H9 (cell line): ENCODE measurements at regions not wholly inside any gene's neighbourhood (a gene's known extent, or its start where the extent isn't known, plus 50 kb on each side); places are given as distances from the start of the nearest gene placed in this dataset.

Experiments used
- DNase-seq: peaks from one replicate; pipeline ENCODE4 v3.0.0-alpha.2; 2017
- H2AFZ ChIP-seq: one replicate; pipeline ENCODE4 v1.6.1; 2013; ENCODE audit warnings: mild to moderate bottlenecking, low read length, control low read depth, moderate library complexity
- H2AK5ac ChIP-seq: 2 replicates; pipeline ENCODE4 v1.6.1; 2013; ENCODE audit warnings: low read length, control low read depth, mixed read lengths; ENCODE audit not compliant: insufficient read length
- H2BK120ac ChIP-seq: one replicate; pipeline ENCODE4 v1.6.1; 2013; ENCODE audit warnings: low read depth, mild to moderate bottlenecking, low read length, control low read depth, inconsistent platforms; ENCODE audit not compliant: poor library complexity, severe bottlenecking
- H2BK12ac ChIP-seq: 2 replicates; pipeline ENCODE4 v1.6.1; 2013; ENCODE audit warnings: low read length, control low read depth, mixed read lengths, low read depth; ENCODE audit not compliant: insufficient read length
- H2BK15ac ChIP-seq: 2 replicates; pipeline ENCODE4 v1.6.1; 2013; ENCODE audit warnings: low read depth, low read length, control low read depth
- H2BK20ac ChIP-seq: one replicate; pipeline ENCODE4 v1.6.1; 2013; ENCODE audit warnings: low read depth, mild to moderate bottlenecking, low read length, control low read depth, inconsistent platforms; ENCODE audit not compliant: poor library complexity, severe bottlenecking
- H2BK5ac ChIP-seq: 2 replicates; pipeline ENCODE4 v1.6.1; 2013; ENCODE audit warnings: low read length, control low read depth, mixed read lengths; ENCODE audit not compliant: insufficient read length
- H3K14ac ChIP-seq: 2 replicates; pipeline ENCODE4 v1.6.1; 2013; ENCODE audit warnings: low read length, control low read depth; ENCODE audit not compliant: insufficient read depth
- H3K18ac ChIP-seq: 2 replicates; pipeline ENCODE4 v1.6.1; 2013; ENCODE audit warnings: low read depth, mild to moderate bottlenecking, mixed read lengths, low read length, control low read depth; ENCODE audit not compliant: insufficient read length
- H3K23ac ChIP-seq: 2 replicates; pipeline ENCODE4 v1.6.1; 2013; ENCODE audit warnings: low read length, control low read depth, mixed read lengths, low read depth; ENCODE audit not compliant: insufficient read length
- H3K23me2 ChIP-seq: 2 replicates; pipeline ENCODE4 v1.6.1; 2013; ENCODE audit warnings: low read depth, mild to moderate bottlenecking, mixed read lengths, low read length, control low read depth; ENCODE audit not compliant: insufficient read length, poor library complexity, severe bottlenecking
- H3K27ac ChIP-seq: 2 replicates; pipeline ENCODE4 v1.5.1; 2013; ENCODE audit warnings: low read length, control low read depth, mixed read lengths, low read depth; ENCODE audit not compliant: insufficient read length
- H3K27me3 ChIP-seq: 2 replicates; pipeline ENCODE4 v1.6.1; 2013; ENCODE audit warnings: low read length, control low read depth, inconsistent platforms; ENCODE audit not compliant: insufficient read depth
- H3K4ac ChIP-seq: 2 replicates; pipeline ENCODE4 v1.6.1; 2013; ENCODE audit warnings: low read depth, mild to moderate bottlenecking, control low read depth, inconsistent platforms, low read length, moderate library complexity
- H3K4me1 ChIP-seq: 2 replicates; pipeline ENCODE4 v1.6.1; 2013; ENCODE audit warnings: low read length, control low read depth, inconsistent platforms; ENCODE audit not compliant: insufficient read depth
- H3K4me2 ChIP-seq: 2 replicates; pipeline ENCODE4 v1.6.1; 2013; ENCODE audit warnings: low read length, control low read depth, mixed read lengths; ENCODE audit not compliant: insufficient read length, insufficient read depth
- H3K56ac ChIP-seq: 2 replicates; pipeline ENCODE4 v1.6.1; 2013; ENCODE audit warnings: low read depth, mild to moderate bottlenecking, mixed read lengths, low read length, control low read depth; ENCODE audit not compliant: insufficient read length
- H3K79me1 ChIP-seq: 2 replicates; pipeline ENCODE4 v1.6.1; 2013; ENCODE audit warnings: low read depth, mild to moderate bottlenecking, moderate library complexity, low read length, control low read depth, inconsistent platforms; ENCODE audit not compliant: insufficient read depth, poor library complexity, severe bottlenecking
- H3K79me2 ChIP-seq: 2 replicates; pipeline ENCODE4 v1.6.1; 2013; ENCODE audit warnings: low read length, control low read depth, inconsistent platforms; ENCODE audit not compliant: insufficient read depth
- H3K9ac ChIP-seq: 2 replicates; pipeline ENCODE4 v1.6.1; 2013; ENCODE audit warnings: low read length, control low read depth, mixed read lengths; ENCODE audit not compliant: insufficient read length; ENCODE audit errors: extremely low read depth
- H3K9me3 ChIP-seq: one replicate; pipeline ENCODE4 v1.6.1; 2013; ENCODE audit warnings: low read depth, low read length, inconsistent platforms; ENCODE audit not compliant: control insufficient read depth
- H3T11ph ChIP-seq: one replicate; pipeline ENCODE4 v1.6.1; 2013; ENCODE audit warnings: mild to moderate bottlenecking, low read length, control low read depth, inconsistent platforms
- H4K20me1 ChIP-seq: one replicate; pipeline ENCODE4 v1.6.1; 2013; ENCODE audit not compliant: control insufficient read depth, insufficient read length, insufficient read depth
- H4K5ac ChIP-seq: 2 replicates; pipeline ENCODE4 v1.6.1; 2013; ENCODE audit warnings: low read depth, mild to moderate bottlenecking, mixed read lengths, low read length, control low read depth; ENCODE audit not compliant: insufficient read length
- H4K8ac ChIP-seq: replicated peaks from 2 replicates; pipeline ENCODE4 v1.6.1; 2013; ENCODE audit warnings: low read length, control low read depth, mixed read lengths, low read depth; ENCODE audit not compliant: insufficient read length
- H4K91ac ChIP-seq: 2 replicates; pipeline ENCODE4 v1.6.1; 2013; ENCODE audit warnings: low read depth, mild to moderate bottlenecking, moderate library complexity, mixed read lengths, low read length, control low read depth; ENCODE audit not compliant: insufficient read length
- H3K27ac Mint-ChIP-seq, 3 experiments: 2 replicates in 2 of 3; 3 replicates in 1 of 3; pipeline ENCODE4 v1.8.0; 2020 to 2021; ENCODE audit warnings: mixed read lengths in 3 of 3, mild to moderate bottlenecking in 1 of 3, moderate library complexity in 1 of 3
- H3K27me3 Mint-ChIP-seq: 2 replicates; pipeline ENCODE4 v1.8.0; 2021; ENCODE audit warnings: low read depth, mild to moderate bottlenecking, moderate library complexity, mixed read lengths
- H3K36me3 Mint-ChIP-seq, 3 experiments: 2 replicates in 2 of 3; 3 replicates in 1 of 3; pipeline ENCODE4 v1.8.0; 2020 to 2021; ENCODE audit warnings: low read depth in 3 of 3, mixed read lengths in 3 of 3; ENCODE audit not compliant: insufficient read depth in 1 of 3
- H3K4me1 Mint-ChIP-seq, 2 experiments: 2 replicates each; pipeline ENCODE4 v1.8.0; 2020; ENCODE audit warnings: mixed read lengths in 2 of 2
- H3K4me3 Mint-ChIP-seq, 2 experiments: 2 replicates in 1 of 2; 3 replicates in 1 of 2; pipeline ENCODE4 v1.8.0; 2020 to 2021; ENCODE audit warnings: mild to moderate bottlenecking in 2 of 2, mixed read lengths in 2 of 2, moderate library complexity in 1 of 2
- H3K9me3 Mint-ChIP-seq, 2 experiments: 2 replicates in 1 of 2; 3 replicates in 1 of 2; pipeline ENCODE4 v1.8.0; 2020; ENCODE audit warnings: mild to moderate bottlenecking in 2 of 2, mixed read lengths in 2 of 2, moderate library complexity in 1 of 2
- WGBS: extraction: QIAGEN DNeasy Blood & Tissue Kit; methylation state at CpG from one replicate; pipeline ENCODE4 v1.1.7; 2013; ENCODE audit warnings: missing lambda C conversion rate, low lambda C conversion rate, mixed read lengths; ENCODE audit not compliant: insufficient read length; ENCODE audit errors: extremely low coverage; 5-methylcytosine and 5-hydroxymethylcytosine counted together
- TF ChIP-seq, protein P1 (sequence below): fragments of 200-600 bp; sonication (generic); conservative IDR thresholded peaks from 3 replicates; pipeline ENCODE4 v1.8.0; 2021; ENCODE audit warnings: antibody characterized with exemption, mild to moderate bottlenecking

GRCh38 chr6:113350461-113350860 is 506.7 kb upstream of the MARCKS start:
- no peak overlapping the region for H3K27ac ChIP-seq
- TF ChIP-seq, protein P1, sequence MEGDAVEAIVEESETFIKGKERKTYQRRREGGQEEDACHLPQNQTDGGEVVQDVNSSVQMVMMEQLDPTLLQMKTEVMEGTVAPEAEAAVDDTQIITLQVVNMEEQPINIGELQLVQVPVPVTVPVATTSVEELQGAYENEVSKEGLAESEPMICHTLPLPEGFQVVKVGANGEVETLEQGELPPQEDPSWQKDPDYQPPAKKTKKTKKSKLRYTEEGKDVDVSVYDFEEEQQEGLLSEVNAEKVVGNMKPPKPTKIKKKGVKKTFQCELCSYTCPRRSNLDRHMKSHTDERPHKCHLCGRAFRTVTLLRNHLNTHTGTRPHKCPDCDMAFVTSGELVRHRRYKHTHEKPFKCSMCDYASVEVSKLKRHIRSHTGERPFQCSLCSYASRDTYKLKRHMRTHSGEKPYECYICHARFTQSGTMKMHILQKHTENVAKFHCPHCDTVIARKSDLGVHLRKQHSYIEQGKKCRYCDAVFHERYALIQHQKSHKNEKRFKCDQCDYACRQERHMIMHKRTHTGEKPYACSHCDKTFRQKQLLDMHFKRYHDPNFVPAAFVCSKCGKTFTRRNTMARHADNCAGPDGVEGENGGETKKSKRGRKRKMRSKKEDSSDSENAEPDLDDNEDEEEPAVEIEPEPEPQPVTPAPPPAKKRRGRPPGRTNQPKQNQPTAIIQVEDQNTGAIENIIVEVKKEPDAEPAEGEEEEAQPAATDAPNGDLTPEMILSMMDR: no peak

More at GRCh38 chr6:113350461-113350860, 506.7 kb upstream of the MARCKS start:
- H3K4me1 ChIP-seq: no peaks in the 10 kb centered on the region
- no peak overlapping the region for H2AK5ac ChIP-seq
- H3K4me1 Mint-ChIP-seq: peaks cover 6 to 7% of the 10 kb centered on the region in 2 experiments
- H3K14ac ChIP-seq: no peak overlapping the region
- no peaks in the 10 kb centered on the region for H3K79me1 ChIP-seq
- no peak overlapping the region for H4K8ac ChIP-seq
- H3K9me3 ChIP-seq: no peaks in the 10 kb centered on the region
- H3T11ph ChIP-seq: no peak overlapping the region
- no peak overlapping the region for H3K4me2 ChIP-seq
- H2BK12ac ChIP-seq: no peak overlapping the region
- H2BK5ac ChIP-seq: no peak overlapping the region
- H3K9me3 Mint-ChIP-seq: no peaks in the 10 kb centered on the region
- H3K56ac ChIP-seq: no peak overlapping the region
- no peak overlapping the region for H3K4ac ChIP-seq
- H2BK20ac ChIP-seq: no peak overlapping the region
- H3K23me2 ChIP-seq: no peaks in the 10 kb centered on the region
- no peak overlapping the region for H3K9ac ChIP-seq
- H3K23ac ChIP-seq: no peak overlapping the region
- H4K20me1 ChIP-seq: no peaks in the 10 kb centered on the region
- no peak overlapping the region for H4K5ac ChIP-seq
- no CpG with 5 or more reads among the region's 1 CpG for WGBS
- no peak overlapping the region for H3K18ac ChIP-seq
- no peaks in the 10 kb centered on the region for H3K79me2 ChIP-seq
- H3K4me3 Mint-ChIP-seq: no peak overlapping the region
- H2AFZ ChIP-seq: no peak overlapping the region
- no peak overlapping the region for H2BK120ac ChIP-seq
- H2BK15ac ChIP-seq: no peak overlapping the region
- DNase-seq: no peak
- H3K36me3 Mint-ChIP-seq: no peaks in the 10 kb centered on the region
- no peak overlapping the region for H3K27ac Mint-ChIP-seq
- no peak overlapping the region for H4K91ac ChIP-seq
- H3K27me3 ChIP-seq: no peaks in the 10 kb centered on the region
- H3K27me3 Mint-ChIP-seq: no peaks in the 10 kb centered on the region
